SK-N-SH (cell line): ENCODE measurements at regions not wholly inside any gene's neighbourhood (a gene's known extent, or its start where the extent isn't known, plus 50 kb on each side); places are given as distances from the start of the nearest gene placed in this dataset.

Source experiments
- CTCF ChIA-PET: fragments of 300-600, 350-600 bp; formaldehyde crosslinking; extraction: SDS; loops from one replicate; lab custom pipeline; 2021; lab: Yijun Ruan, JAX
- POLR2A ChIA-PET: fragments of 350-600 bp; sonication (Branson Sonifier 250); formaldehyde crosslinking; extraction: SDS; loops from one replicate; lab custom pipeline; 2020; ENCODE audit warnings: antibody characterized with exemption, inconsistent platforms; lab: Yijun Ruan, JAX
- DNase-seq: peaks from one replicate; pipeline ENCODE4 v3.0.0; 2012
- H2AFZ ChIP-seq: fragments of 200-600 bp; sonication (generic); 2 replicates; pipeline ENCODE4 v1.8.1; 2016; ENCODE audit warnings: antibody characterized with exemption, mild to moderate bottlenecking, low read depth
- H3F3A ChIP-seq: fragments of 200-600 bp; sonication (generic); replicated peaks from 2 replicates; pipeline ENCODE3; 2016; ENCODE audit warnings: antibody characterized with exemption, mild to moderate bottlenecking; ENCODE audit not compliant: insufficient read depth
- H3K27ac ChIP-seq, 2 experiments: fragments of 200-500 bp in 1 of 2; fragments of 200-600 bp in 1 of 2; sonication (Bioruptor generic) in 1 of 2; sonication (generic), shearing (Covaris generic) in 1 of 2; 2 replicates each; pipeline versions ENCODE4 v1.5.1 to v1.6.1; 2014 to 2016; ENCODE audit warnings: low read depth in 2 of 2, inconsistent platforms in 1 of 2, low read length in 1 of 2, mild to moderate bottlenecking in 1 of 2, mixed read lengths in 1 of 2
- H3K27me3 ChIP-seq: fragments of 200-600 bp; sonication (generic), shearing (Covaris generic); 2 replicates; pipeline ENCODE4 v1.6.1; 2016; ENCODE audit warnings: mixed run types; ENCODE audit not compliant: insufficient read depth
- H3K36me3 ChIP-seq, 2 experiments: fragments of 200-500 bp in 1 of 2; fragments of 200-600 bp in 1 of 2; sonication (Bioruptor generic) in 1 of 2; sonication (generic) in 1 of 2; replicated peaks in 1 of 2; 2 replicates each; pipeline versions ENCODE3 to v1.5.1; 2014 to 2016; ENCODE audit warnings: low read length in 1 of 2, mild to moderate bottlenecking in 1 of 2; ENCODE audit not compliant: insufficient read depth in 2 of 2, control insufficient read depth in 1 of 2
- H3K4me1 ChIP-seq, 2 experiments: fragments of 200-500 bp in 1 of 2; fragments of 200-600 bp in 1 of 2; sonication (Bioruptor generic) in 1 of 2; sonication (generic), shearing (Covaris generic) in 1 of 2; 2 replicates each; pipeline versions ENCODE4 v1.5.1 to v1.6.1; 2014 to 2016; ENCODE audit warnings: low read depth in 1 of 2, low read length in 1 of 2, mixed run types in 1 of 2; ENCODE audit not compliant: insufficient read depth in 2 of 2, control insufficient read depth in 1 of 2
- H3K4me2 ChIP-seq: fragments of 200-600 bp; sonication (generic), shearing (Covaris generic); 2 replicates; pipeline ENCODE4 v1.6.1; 2017; ENCODE audit warnings: mixed run types
- H3K4me3 ChIP-seq, 2 experiments: fragments of 200-500 bp in 1 of 2; fragments of 200-600 bp in 1 of 2; sonication (Bioruptor generic) in 1 of 2; sonication (generic), shearing (Covaris generic) in 1 of 2; 2 replicates each; pipeline versions ENCODE4 v1.5.1 to v1.8.1; 2014 to 2016; ENCODE audit warnings: low read depth in 2 of 2, inconsistent platforms in 1 of 2, low read length in 1 of 2, mild to moderate bottlenecking in 1 of 2, mixed read lengths in 1 of 2, moderate library complexity in 1 of 2
- H3K79me2 ChIP-seq: fragments of 200-600 bp; sonication (generic); 2 replicates; pipeline ENCODE4 v1.8.1; 2017; ENCODE audit warnings: mild to moderate bottlenecking; ENCODE audit not compliant: insufficient read depth
- H3K9ac ChIP-seq: fragments of 200-600 bp; sonication (generic); 2 replicates; pipeline ENCODE4 v1.6.1; 2017; ENCODE audit warnings: mixed run types
- H3K9me2 ChIP-seq: fragments of 200-600 bp; sonication (generic); 2 replicates; pipeline ENCODE4 v1.6.1; 2017; ENCODE audit warnings: mixed run types
- H3K9me3 ChIP-seq: fragments of 200-600 bp; sonication (generic); 2 replicates; pipeline ENCODE4 v1.6.1; 2017; ENCODE audit warnings: mixed run types, mild to moderate bottlenecking, moderate library complexity
- H4K20me1 ChIP-seq: fragments of 200-600 bp; sonication (generic); 2 replicates; pipeline ENCODE4 v1.6.1; 2017; ENCODE audit warnings: mild to moderate bottlenecking, mixed run types; ENCODE audit not compliant: insufficient read depth
- ELF1 ChIP-seq: IDR thresholded peaks from 2 replicates; pipeline ENCODE4 v1.4.0; 2012
- EP300 ChIP-seq, 2 experiments: IDR thresholded peaks; 2 replicates each; pipeline versions ENCODE4 v1.4.0 to v1.6.1; 2012; ENCODE audit warnings: borderline replicate concordance in 1 of 2, low read depth in 1 of 2, low read length in 1 of 2
- EZH2phosphoT487 ChIP-seq: fragments of 200-600 bp; sonication (generic); IDR thresholded peaks from 2 replicates; pipeline ENCODE4 v1.6.1; 2017; ENCODE audit warnings: low read depth, mixed run types, mild to moderate bottlenecking, antibody characterized with exemption, moderate library complexity, borderline replicate concordance
- FOSL2 ChIP-seq: IDR thresholded peaks from 2 replicates; pipeline ENCODE4 v1.4.0; 2012; ENCODE audit warnings: low read depth, mild to moderate bottlenecking, moderate library complexity, borderline replicate concordance
- JUND ChIP-seq: IDR thresholded peaks from 2 replicates; pipeline ENCODE4 v1.4.0; 2012
- MEF2A ChIP-seq: IDR thresholded peaks from 2 replicates; pipeline ENCODE4 v1.4.0; 2012; ENCODE audit warnings: low read depth, borderline replicate concordance
- NFIC ChIP-seq: IDR thresholded peaks from 2 replicates; pipeline ENCODE4 v1.4.0; 2012; ENCODE audit warnings: borderline replicate concordance
- POLR2AphosphoS5 ChIP-seq: IDR thresholded peaks from 2 replicates; pipeline ENCODE4 v1.6.1; 2012; ENCODE audit warnings: low read depth, low read length
- RFX5 ChIP-seq: IDR thresholded peaks from 2 replicates; pipeline ENCODE4 v1.6.1; 2012; ENCODE audit warnings: mild to moderate bottlenecking, improper control_type of control experiment, low read length
- RXRA ChIP-seq: IDR thresholded peaks from 2 replicates; pipeline ENCODE4 v1.4.0; 2012; ENCODE audit warnings: low read depth, mild to moderate bottlenecking, borderline replicate concordance
- SIN3A ChIP-seq: IDR thresholded peaks from 2 replicates; pipeline ENCODE4 v1.6.1; 2012; ENCODE audit warnings: low read depth, mild to moderate bottlenecking, low read length, moderate library complexity, borderline replicate concordance
- SMC3 ChIP-seq: IDR thresholded peaks from 2 replicates; pipeline ENCODE4 v1.6.1; 2012; ENCODE audit warnings: low read depth, low read length, improper control_type of control experiment
- TAF1 ChIP-seq: IDR thresholded peaks from 2 replicates; pipeline ENCODE4 v1.6.1; 2012; ENCODE audit warnings: low read depth, mild to moderate bottlenecking, low read length, moderate library complexity, borderline replicate concordance
- TCF12 ChIP-seq: IDR thresholded peaks from 2 replicates; pipeline ENCODE4 v1.4.0; 2012
- TEAD4 ChIP-seq: IDR thresholded peaks from 2 replicates; pipeline ENCODE4 v1.4.0; 2012; ENCODE audit warnings: mild to moderate bottlenecking, borderline replicate concordance; ENCODE audit not compliant: insufficient read depth
- YY1 ChIP-seq: IDR thresholded peaks from 2 replicates; pipeline ENCODE4 v1.4.0; 2012; ENCODE audit warnings: low read depth, mild to moderate bottlenecking
- WGBS: methylation state at CpG from one replicate; pipeline ENCODE4 v1.1.6; 2017; ENCODE audit warnings: low lambda C conversion rate; 5-methylcytosine and 5-hydroxymethylcytosine counted together
- TF ChIP-seq, protein P1 (sequence below): IDR thresholded peaks from 2 replicates; pipeline ENCODE4 v1.4.0; 2012; ENCODE audit warnings: low read depth
- TF ChIP-seq, protein P2 (sequence below): IDR thresholded peaks from 2 replicates; pipeline ENCODE4 v1.6.1; 2012; ENCODE audit warnings: mild to moderate bottlenecking, low read depth, low read length, moderate library complexity
- TF ChIP-seq, protein P3 (sequence below): fragments of 150-350 bp; IDR thresholded peaks from 2 replicates; pipeline ENCODE4 v1.6.1; 2016; ENCODE audit warnings: mild to moderate bottlenecking, low read depth, low read length
- TF ChIP-seq, protein P4 (sequence below): fragments of 150-350 bp; IDR thresholded peaks from 2 replicates; pipeline ENCODE4 v1.6.1; 2017; ENCODE audit warnings: antibody characterized with exemption, low read length, low read depth, borderline replicate concordance

DNA sequence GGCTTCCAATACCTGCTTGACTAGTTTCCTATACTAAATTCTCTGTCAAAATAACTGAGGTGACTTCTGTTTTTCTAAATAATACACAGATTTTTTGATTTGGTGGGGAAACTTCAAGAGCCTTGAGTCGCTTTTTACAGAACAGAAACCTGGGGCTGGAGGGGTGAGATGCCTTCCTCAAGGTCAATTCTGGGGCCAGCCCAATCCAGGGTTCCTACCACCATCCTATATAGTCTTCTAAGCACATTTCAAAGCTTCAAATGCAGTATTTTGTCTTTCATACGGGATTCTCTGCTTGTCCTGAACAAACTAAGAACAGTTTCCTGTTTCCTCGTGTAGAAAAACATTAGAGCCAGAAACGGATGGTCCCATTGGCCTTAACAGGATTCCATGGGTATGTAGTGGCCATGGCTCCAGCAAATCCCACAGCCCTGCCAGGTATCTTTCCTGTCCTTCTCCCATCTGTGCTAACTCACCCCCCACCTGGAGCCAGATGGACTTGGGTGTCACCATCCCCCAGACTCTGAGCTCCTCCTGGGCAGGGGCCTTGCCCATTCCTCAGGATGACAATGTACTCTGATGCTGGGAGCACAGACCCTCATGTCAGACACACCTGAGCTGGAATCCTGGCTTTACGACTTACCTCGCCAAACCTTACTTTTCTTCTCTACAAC lies 146.9 kb downstream of the KLF13 start:
- 0 out of 2 replicates have a peak overlapping the region, but pooled peaks have one; percentile 41 for H2AFZ ChIP-seq
- H4K20me1 ChIP-seq: no peaks in the 10 kb centered on the region
- H3K79me2 ChIP-seq: no peaks in the 10 kb centered on the region
- no peak overlapping the region for H3K9ac ChIP-seq
- H3K4me1 ChIP-seq: peaks cover 0 to 11% of the 10 kb centered on the region in 2 experiments; a peak in 1 of 4 replicates
- H3K27ac ChIP-seq: no peak overlapping the region
- no peaks in the 10 kb centered on the region for H3F3A ChIP-seq
- H3K9me3 ChIP-seq: no peaks in the 10 kb centered on the region
- no peaks in the 10 kb centered on the region for H3K36me3 ChIP-seq
- no peaks in the 10 kb centered on the region for H3K27me3 ChIP-seq
- no peak overlapping the region for H3K4me3 ChIP-seq
- H3K4me2 ChIP-seq: no peak overlapping the region
- DNase-seq: no peak
- H3K9me2 ChIP-seq: no peaks in the 10 kb centered on the region
- no peak for TF ChIP-seq TCF12
- no peak for TF ChIP-seq FOSL2
- no peak for TF ChIP-seq RXRA
- no peak for TF ChIP-seq TEAD4
- TF ChIP-seq, protein P1, sequence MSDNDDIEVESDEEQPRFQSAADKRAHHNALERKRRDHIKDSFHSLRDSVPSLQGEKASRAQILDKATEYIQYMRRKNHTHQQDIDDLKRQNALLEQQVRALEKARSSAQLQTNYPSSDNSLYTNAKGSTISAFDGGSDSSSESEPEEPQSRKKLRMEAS: no peak
- no peak for TF ChIP-seq EZH2phosphoT487
- TF ChIP-seq JUND: no peak
- TF ChIP-seq YY1: no peak
- no peak for TF ChIP-seq POLR2AphosphoS5
- TF ChIP-seq EP300 (IDR thresholded peaks at IDR 0.05; ENCODE audit: borderline replicate concordance in 1 of 2, low read depth in 1 of 2, low read length in 1 of 2): no peak
- TF ChIP-seq, protein P2, sequence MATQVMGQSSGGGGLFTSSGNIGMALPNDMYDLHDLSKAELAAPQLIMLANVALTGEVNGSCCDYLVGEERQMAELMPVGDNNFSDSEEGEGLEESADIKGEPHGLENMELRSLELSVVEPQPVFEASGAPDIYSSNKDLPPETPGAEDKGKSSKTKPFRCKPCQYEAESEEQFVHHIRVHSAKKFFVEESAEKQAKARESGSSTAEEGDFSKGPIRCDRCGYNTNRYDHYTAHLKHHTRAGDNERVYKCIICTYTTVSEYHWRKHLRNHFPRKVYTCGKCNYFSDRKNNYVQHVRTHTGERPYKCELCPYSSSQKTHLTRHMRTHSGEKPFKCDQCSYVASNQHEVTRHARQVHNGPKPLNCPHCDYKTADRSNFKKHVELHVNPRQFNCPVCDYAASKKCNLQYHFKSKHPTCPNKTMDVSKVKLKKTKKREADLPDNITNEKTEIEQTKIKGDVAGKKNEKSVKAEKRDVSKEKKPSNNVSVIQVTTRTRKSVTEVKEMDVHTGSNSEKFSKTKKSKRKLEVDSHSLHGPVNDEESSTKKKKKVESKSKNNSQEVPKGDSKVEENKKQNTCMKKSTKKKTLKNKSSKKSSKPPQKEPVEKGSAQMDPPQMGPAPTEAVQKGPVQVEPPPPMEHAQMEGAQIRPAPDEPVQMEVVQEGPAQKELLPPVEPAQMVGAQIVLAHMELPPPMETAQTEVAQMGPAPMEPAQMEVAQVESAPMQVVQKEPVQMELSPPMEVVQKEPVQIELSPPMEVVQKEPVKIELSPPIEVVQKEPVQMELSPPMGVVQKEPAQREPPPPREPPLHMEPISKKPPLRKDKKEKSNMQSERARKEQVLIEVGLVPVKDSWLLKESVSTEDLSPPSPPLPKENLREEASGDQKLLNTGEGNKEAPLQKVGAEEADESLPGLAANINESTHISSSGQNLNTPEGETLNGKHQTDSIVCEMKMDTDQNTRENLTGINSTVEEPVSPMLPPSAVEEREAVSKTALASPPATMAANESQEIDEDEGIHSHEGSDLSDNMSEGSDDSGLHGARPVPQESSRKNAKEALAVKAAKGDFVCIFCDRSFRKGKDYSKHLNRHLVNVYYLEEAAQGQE: no peak
- no peak for TF ChIP-seq RFX5
- TF ChIP-seq, protein P3, sequence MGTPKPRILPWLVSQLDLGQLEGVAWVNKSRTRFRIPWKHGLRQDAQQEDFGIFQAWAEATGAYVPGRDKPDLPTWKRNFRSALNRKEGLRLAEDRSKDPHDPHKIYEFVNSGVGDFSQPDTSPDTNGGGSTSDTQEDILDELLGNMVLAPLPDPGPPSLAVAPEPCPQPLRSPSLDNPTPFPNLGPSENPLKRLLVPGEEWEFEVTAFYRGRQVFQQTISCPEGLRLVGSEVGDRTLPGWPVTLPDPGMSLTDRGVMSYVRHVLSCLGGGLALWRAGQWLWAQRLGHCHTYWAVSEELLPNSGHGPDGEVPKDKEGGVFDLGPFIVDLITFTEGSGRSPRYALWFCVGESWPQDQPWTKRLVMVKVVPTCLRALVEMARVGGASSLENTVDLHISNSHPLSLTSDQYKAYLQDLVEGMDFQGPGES: no peak
- no peak for TF ChIP-seq SIN3A
- TF ChIP-seq, protein P4, sequence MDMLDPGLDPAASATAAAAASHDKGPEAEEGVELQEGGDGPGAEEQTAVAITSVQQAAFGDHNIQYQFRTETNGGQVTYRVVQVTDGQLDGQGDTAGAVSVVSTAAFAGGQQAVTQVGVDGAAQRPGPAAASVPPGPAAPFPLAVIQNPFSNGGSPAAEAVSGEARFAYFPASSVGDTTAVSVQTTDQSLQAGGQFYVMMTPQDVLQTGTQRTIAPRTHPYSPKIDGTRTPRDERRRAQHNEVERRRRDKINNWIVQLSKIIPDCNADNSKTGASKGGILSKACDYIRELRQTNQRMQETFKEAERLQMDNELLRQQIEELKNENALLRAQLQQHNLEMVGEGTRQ: no peak
- no peak for TF ChIP-seq ELF1
- TF ChIP-seq MEF2A: no peak
- TF ChIP-seq SMC3: no peak
- TF ChIP-seq TAF1: no peak
- TF ChIP-seq NFIC: no peak
- CTCF ChIA-PET: interaction anchor here (1.0 to 9.5 kb wide), 2 partner anchors 9 to 15 kb away, joined by 3 to 88 read pairs; no protein-coding TSS in a partner anchor
- POLR2A ChIA-PET: no interaction called here
- WGBS: 46% methylated on average over 6 of the region's 6 CpGs
